ENCODE measurements at regions not wholly inside any gene's neighbourhood (a gene's known extent, or its start where the extent isn't known, plus 50 kb on each side); places are given as distances from the start of the nearest gene placed in this dataset.

DNA sequence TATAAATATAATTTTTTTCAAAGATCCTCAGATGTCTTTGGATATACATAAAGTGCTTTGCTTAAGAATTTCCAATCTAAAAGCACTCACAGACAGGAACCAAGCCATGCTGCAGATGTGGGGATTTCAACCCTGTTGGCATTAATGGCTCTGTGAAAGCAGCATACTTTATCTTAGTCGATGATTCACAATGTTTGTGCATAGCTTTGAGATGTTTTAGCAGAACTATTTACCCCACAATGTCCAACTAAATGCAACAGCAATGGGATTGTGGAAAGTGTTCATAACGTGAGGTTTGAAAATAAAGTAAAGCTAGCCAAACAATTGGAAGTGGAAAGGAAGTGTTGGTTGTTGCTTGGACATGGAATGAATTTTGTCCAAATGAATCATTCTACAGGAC is 371.4 kb downstream of the SOX2 start:
- no peak for DNase-seq

DNA sequence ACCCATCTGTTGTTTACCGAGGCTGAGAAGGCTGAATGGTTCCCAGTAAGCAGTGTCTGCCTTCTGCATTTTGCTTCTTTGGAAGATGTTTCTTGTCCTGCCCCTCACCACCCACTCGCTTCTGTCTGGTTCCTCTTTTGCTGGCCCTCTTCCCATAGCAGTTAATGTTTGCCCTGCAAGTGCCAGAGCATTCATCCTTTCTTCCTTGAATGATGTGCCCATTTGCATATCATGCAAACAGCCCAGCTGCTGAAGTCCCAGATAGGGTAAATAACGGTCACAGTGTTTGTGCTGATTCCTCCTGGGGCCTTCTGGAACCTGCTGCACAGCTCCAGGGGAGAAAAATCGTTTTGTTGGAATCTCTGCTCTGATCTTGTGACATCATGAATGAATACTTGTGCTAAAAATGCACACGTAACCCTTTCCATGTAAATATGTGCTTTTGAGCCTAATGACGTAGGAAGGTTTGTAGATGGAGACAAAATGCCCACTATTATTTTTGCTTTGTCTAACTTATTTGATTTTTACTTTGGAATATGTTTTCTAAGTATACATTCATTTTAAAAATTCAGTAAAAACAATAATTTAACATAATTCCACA is 381.0 kb downstream of the SOX2 start:
- DNase-seq: no peak

DNA sequence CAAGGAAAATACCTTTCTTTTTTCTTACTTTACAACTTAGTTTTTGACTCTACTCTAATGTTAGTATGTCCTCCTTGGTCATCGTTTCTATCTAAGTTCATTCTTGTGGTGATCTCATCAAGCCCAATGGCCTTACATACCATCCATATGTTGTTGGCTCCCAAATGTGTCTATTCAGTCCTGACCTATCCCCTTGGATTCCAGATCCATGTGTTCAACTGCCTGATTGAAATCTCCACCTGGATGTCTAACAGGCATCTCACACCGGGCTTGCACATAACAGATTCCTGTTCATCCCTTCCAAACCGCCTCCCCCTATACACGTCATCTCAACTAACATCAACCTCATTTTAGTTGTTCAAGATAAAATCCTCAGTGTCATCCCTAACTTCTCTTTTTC is 382.6 kb downstream of the SOX2 start:
- no peak for DNase-seq

DNA sequence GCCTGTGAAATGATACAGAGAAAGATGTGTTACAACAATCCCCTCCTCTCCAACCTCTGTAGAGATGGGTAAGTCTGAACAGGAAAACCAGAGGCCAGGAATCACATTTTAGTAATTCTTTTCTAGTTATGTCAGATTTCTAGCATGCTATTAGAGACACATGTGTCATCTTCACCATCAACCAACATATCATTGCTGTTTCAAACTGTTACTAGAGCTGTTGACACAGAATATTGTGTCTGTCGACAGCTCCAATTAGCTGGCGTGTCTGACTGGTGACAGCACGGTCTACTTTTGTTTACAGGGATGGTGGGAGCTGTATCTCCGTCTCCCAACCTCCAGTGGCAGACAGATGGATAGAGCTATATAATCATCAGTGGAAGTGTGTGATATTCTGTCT is 393.2 kb downstream of the SOX2 start:
- no peak for DNase-seq

DNA sequence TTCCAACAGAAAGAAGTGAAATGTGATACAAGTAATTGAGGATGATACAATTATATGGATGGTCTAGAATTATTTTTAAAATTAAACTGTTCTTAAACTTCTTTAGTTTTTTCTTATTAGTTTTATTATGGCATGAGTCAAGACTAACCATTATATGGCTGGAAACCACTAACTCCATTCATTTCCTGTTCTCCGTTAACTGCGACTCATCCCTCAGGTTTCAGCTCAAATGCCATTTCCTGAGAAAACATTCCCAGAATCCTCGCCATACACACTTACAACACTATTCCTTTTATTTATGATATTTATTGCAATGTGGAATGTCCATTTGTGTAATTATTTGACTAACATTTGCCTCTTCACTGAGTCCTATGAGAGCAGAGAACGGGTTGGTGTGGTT is 394.1 kb downstream of the SOX2 start:
- no peak for DNase-seq

DNA sequence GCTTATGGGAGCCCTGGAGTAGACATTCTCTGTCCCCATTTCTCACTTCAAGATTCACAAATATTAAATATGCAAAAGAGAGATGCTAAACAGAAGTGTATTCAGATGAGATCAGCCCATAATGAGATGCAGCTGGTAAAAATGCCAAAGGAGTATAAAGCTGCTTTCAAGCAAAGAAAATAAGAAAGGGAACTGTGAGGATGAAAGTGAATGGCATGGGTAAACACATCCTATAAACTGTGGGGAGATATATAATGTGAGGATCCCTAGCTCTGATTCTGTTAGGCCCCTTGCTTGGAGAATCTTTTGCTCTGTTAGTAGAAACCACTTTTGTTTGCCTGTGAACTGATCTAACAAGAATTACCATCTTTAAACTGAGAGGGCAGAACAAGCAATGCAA is 396.6 kb downstream of the SOX2 start:
- DNase-seq: no peak

DNA sequence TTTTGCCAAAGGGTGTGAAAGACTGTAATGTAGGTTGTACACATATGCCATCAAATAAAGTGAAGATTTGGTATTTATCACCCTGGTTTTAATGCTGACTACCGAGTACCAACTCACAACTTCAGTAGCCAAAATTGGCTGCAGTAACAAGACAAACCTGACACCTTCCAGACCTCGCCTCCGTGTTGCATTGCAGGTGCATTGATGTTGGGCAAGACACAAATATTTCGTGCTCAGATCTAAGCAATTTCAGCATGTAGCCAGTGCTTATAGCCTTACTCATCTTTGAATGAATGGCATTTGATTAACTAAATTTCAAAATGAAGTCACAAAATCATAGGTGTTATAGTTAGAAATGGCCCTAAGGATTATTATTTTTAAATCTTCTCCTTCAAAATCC is 400.2 kb downstream of the SOX2 start:
- DNase-seq: no peak

DNA sequence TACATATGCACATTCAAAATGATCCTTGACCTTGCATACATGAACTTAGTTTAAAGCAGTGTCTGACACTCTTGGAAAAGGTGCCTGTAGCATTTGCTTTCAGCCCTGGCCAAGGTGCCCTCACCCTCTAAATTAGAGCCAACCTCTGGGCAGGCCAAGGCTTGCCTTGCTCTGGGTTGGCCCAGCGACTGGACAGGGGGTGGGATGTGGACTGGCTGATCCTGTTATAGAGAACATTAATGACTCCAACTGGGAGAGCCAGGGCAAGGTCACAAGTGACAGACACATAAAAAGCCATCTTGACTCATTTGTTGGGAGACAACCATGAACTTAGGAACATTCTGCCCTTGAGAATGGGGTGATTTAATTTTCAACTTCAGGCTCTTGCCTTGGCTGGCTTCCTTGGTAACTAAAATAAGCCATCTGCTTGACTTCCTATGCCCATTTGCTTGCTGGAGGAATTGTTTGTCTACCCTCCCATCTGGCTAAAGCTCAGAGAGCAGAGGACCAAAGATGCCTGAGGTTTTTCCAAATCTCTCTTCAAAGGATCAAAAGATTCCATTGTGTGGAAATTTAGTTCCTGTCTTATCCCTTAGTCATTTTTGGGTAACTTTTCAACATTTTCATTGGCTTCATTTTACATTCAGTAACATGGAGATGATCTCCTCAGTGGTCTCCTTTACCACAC is 403.7 kb downstream of the SOX2 start:
- no peak for DNase-seq

DNA sequence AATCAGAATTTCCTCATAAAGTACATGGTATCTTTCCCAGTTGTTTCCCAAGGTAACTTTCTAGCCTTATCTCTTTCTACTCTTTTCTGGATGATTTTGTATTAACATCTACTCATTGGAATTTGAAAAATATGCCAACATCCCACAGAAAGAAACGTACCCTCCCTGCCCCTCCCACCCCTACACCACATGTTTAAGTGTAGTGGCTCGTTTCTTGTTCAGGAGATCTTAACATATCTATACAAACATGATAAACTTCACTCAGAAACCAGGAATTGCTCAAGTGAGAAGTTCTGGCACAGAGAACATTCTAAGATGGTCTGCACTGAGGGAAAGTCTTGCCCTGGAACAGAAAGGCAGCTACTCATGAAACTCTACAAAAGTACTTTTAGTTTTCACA is 404.7 kb downstream of the SOX2 start:
- DNase-seq: no peak

DNA sequence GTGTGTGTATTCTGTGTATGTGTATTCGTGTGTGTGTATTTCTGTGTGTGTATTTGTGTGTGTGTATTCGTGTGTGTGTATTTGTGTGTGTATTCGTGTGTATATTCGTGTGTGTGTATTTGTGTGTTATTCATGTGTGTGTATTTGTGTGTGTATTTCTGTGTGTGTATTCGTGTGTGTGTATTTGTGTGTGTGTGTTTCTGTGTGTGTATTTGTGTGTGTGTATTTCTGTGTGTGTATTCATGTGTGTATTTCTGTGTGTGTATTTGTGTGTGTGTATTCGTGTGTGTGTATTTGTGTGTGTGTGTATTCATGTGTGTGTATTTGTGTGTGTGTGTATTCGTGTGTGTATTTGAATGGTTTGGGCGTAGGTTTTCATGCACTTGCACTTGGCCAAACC is 405.4 kb downstream of the SOX2 start:
- no peak for DNase-seq

DNA sequence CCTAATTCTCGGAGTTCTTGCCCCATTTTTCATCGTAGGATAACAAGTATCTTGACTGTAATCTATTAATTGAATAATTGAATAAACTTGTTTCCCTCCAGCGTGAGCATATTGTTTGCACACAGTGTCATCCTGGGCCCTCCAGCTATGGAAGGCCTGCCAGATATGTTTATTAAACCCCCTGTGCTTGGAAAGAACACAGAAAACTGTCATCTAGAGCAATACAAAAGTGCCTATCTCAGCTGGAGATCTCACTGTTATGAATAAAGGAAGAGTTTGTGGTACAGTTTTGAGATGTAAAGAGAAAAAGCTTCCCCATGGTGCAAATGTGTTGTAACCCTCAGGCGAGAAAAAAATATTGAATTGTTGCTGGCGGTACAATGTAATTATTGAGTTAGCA is 405.9 kb downstream of the SOX2 start:
- DNase-seq: no peak

DNA sequence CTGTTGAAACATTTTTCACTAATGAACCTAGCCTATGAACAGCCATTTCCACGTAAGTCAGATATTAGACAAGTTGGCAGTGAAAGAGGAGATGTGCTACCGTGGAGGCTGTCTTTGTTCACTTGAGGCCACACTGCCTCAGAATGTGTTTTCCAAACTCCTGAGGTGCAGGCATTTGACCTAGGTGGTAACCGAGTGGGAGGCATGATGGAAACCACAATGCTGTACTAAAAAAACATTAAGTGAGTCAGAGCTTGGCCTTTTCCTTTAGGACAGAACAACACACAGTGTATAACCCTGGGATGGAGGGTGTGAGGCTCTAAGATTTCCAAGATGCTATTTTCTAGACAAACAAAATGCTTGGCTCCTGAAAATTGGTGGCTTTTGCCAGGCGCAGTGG is 406.3 kb downstream of the SOX2 start:
- DNase-seq: no peak

DNA sequence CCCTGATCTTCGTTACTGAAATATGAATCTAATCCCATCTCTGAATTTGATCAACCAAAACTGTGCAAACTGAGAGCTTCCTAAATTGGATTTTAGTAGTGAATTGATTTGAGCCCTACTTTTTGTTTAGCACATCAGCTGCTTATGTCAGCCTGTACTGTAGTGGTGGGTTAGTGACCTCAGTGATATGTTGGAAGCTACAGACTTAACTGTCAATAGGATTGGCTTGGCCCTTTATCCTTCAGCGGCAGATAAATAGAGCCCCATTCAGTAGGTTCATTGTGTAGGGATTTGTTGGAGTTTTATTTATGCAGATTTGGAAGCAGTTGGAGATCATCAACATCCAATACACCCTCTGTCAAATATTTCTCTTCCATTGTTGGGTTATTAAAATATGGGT is 409.7 kb downstream of the SOX2 start:
- DNase-seq: no peak

DNA sequence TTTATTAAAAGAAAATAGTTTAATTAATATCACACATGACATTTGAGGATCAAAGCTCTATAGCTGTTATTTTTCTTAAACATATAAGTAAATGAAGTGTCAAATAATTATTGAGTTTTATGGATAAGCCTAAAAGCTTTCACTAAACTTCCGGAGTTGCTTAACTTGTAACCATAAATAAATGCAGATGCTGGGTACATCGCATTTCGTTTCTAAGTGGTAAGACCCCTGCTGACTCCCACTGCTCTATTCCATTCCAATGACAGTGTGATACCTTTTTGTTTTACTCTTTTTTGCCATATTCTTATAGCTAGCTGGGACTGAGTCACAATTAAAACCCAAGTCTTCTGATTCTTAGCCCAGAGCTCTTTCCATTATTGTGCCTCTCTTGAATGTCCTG is 411.1 kb downstream of the SOX2 start:
- DNase-seq: no peak

DNA sequence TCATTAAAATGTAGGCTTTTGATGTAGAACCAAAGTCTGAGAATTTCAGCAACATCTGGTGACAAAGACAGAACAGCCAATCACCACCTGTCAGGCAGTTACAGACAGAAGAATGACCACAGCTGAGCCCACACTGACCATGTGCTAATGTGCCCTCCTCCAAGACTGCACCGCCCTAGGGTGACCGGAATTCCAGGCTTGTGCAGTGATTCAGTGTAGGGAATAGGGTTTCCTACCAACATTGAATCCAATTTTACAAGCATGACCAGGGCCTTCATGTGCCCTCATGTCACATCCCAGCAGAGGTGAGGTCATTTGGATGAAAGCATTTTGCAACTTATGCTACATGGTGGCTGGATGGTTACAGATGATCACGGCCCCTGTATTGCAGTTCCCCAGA is 412.5 kb downstream of the SOX2 start:
- no peak for DNase-seq

DNA sequence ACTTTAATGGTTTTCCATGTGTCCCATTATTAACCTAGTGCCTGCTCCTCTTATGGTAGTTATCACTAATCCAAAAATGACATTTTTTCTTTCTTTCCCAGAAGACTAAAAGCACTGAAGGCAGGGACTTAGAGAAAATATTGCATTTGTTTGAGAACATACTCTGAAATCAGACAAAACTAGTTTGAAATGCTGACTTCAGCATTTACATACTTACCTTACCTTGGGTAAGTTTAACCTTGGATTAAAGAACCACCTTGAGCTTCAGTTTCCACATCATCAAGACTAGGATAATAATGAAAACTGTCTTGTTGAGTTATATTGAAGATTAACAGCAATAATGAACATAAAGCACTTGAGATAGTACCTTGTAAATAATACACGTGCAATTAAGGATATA is 413.0 kb downstream of the SOX2 start:
- no peak for DNase-seq

DNA sequence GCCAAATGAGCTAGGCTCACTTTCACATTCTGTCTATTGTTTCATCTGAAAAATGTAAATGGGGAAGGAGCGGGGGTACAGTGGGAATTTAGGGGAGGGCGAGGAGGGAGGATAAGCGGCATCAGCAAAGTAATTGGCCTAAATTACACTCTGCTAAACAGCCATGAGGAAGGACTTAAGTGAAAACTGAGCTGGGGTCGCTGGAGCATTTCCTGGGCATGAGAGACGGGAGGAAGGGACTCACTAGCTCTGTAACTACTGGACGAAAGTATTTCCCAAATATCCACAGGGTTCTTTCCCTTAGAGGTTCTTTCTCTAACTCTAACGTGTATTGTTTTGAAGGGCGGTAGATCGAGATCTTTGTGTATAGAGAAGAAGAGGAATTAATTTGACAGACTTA is 418.0 kb downstream of the SOX2 start:
- no peak for DNase-seq

DNA sequence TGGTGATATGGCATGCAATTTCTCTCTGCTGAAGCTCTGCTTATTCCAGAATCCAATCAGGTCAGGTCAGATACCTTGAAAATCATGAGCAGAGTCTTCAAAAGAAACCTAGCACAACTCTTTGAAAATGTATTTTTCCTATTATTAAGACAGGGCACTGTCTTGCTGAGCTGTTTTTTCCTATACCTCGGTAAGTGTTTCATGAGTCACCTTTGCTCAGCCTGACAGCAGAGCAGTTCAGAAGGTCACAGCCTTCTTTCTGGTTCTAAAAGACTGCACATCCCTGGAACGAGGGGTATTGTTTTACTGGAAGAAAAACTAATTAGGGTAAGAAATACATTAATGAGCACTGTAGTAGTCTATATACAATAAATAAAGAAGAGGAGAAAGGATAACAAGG is 422.0 kb downstream of the SOX2 start:
- DNase-seq: no peak

DNA sequence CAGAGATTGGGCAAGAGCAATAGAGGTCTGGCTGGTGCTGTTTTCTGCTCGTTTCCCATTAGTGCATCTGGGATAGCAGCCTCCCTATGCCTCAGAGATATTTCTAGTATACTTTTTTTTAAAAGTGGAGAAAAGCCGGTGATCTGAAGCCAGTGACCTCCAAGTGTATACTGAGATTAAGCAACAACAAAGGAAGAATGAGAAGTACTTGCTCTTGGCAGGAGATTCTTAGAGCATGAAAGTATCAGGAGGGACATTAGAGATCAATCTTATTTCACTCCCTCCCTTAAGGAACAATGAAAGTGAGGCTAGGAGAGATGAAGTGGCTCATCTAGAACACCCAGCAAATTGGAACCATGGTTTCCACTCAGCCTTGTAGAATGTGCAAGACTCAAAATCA is 423.3 kb downstream of the SOX2 start:
- DNase-seq: no peak

DNA sequence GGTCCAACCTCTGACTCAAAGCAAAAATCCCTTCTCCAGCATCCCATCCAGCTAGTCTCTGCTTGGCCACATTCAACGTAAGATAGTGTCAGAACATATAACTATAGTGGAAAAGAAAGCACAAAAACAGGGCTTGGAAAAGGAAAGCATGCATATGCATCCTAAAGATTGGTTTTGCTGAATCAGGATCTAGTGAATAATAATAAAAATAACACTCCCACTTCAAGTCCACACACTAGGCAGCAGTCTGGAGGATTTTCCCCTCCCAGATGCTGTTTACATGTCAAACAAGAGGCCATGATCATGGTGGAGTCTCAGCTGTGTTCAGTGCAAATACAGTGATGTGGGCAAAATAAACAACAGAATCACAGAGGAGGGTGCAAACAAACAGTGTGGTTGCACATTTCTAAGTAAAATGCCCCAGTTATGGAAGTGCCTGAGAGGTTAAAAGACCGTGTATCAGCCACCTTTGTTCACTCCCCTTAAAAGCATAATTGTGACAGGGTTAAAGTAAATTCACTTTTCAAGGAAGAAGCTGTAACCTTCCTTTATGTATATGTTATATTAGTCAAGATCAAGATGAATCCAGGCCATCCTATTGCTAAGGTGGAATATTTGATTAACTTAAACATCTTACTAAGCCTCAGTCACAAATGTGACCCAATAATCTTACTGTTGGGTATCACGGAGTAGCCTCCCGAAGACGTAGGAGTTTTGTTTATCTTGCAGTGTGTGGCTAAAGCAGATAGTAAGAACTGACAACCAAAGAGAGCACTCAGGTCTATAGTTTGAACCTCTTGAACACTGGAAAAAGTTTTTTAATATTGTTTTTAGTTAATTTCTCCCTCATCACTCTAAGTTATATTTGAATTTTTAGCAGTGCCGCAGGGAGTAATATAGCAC is 424.5 kb downstream of the SOX2 start:
- DNase-seq: no peak

DNA sequence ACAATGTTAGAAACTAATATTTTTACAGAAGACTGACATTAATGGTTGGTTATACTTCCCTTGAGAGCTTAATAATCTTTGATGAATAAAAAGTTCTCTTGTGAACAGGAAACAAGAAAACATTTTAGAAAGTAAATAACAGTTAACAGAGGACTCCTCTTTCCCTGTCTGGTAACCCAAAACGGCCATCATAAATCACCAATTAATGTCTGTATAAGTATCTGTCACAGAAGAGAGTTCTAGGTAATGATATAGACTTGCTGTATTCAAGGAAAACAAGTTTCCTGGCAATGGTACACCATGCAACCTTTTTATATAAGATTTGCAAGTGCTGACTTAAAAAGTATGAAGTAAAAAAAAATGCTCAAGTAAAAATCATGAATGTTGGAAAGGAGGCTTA is 426.7 kb downstream of the SOX2 start:
- no peak for DNase-seq

DNA sequence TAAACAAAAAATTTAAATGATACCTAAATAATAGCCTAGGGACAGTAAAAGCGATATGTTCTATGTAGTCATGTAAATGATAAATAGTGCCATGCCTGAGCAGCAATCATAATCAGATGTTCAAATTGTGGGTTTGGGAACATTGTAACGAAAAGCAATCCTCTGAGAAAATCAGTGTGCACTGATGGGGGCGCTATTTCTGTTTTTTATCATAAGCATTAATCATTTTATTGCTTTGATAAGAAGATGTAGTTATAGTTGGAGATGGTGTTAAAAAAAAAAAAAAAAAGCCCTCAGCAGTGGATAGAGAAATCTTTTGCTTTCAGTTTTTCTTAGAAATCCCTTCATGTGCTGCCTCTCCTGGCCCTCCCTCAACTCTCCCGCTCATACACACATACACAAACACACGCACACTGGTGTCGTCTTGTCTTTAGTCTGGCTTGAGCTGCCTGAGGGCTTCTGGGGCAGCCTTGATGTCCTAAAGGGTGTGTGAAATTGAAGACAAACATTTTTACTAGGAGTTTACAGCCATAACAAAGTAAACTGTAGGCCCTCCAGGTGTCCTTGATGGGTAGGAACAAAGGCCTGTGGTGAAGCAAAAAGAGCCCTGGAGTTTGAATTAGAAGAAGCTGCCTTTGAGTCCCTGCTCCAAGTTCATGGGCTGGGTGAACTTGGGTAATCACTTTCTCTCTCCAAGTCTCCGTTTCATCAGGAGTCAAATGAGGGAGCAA is 428.1 kb downstream of the SOX2 start:
- DNase-seq: no peak

DNA sequence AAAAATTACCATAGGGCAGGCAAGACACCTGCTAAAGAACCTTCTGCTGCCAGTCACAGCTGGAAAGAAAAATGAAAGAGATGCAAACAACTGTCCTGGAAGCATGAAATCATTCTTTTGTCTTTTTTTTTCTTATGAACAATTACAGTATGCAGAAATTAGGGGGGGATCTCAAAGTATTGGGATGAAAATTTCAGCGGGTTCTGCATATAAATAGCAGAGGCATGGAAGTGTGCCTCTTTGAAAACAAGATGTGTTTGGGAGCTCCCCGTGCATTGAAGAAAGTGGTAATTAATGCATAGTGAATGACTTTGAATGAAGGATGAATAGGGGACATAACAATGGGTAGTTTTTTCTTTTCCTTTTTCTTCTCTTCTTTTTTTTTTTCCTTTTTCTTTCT is 431.2 kb downstream of the SOX2 start:
- DNase-seq: no peak

DNA sequence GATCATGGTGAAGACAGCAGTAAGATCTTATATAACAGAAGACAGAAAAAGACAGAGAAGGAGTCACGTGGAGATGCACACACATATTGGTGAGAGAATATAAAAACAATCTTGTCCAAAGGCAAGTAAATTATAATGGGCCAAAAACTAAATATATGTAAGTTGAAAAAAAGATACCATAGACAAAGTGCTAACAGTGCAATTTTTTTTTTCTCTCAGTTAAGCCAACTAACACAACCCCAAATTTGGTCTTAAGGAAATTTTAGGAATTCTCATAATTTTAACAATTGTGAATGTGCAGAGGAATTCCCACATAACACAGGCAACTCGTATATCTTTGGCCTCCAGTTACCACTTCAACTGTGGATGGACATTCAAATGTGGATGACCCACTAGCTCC is 432.2 kb downstream of the SOX2 start:
- no peak for DNase-seq
